Activated CD8-positive, alpha-beta T cell treated with anti-CD3 and anti-CD28 coated beads for 36 hours (primary cell): ENCODE measurements at regions not wholly inside any gene's neighbourhood (a gene's known extent, or its start where the extent isn't known, plus 50 kb on each side); places are given as distances from the start of the nearest gene placed in this dataset.
"Not testable (repeated sequence)": the region's sequence is repeated elsewhere in the genome, so short reads cannot be mapped to it uniquely, and the experiment has no call there.

ENCODE experiments used
- ATAC-seq: fragments of 200-7000 bp; cut with Tn5 transposase; one replicate; pipeline ENCODE4 v1.10.0; 2021; ENCODE audit warnings: mild to moderate bottlenecking, moderate library complexity
- CTCF ChIA-PET: fragments of 350-600 bp; sonication (Branson Sonifier 250); formaldehyde crosslinking; loops from one replicate; lab custom pipeline; 2021; ENCODE audit warnings: antibody characterized with exemption; lab: Charles Lee
- POLR2A ChIA-PET: fragments of 350-600 bp; sonication (Branson Sonifier 250); formaldehyde crosslinking; loops from one replicate; lab custom pipeline; 2021; ENCODE audit warnings: antibody characterized with exemption; lab: Charles Lee
- DNase-seq: peaks from one replicate; pipeline ENCODE4 v3.0.0-alpha.2; 2020
- H3K27ac Mint-ChIP-seq: one replicate; pipeline ENCODE4 v1.8.0; 2021; ENCODE audit warnings: mild to moderate bottlenecking, mixed read lengths
- H3K27me3 Mint-ChIP-seq: one replicate; pipeline ENCODE4 v1.8.0; 2021; ENCODE audit warnings: mixed read lengths
- H3K36me3 Mint-ChIP-seq: one replicate; pipeline ENCODE4 v1.8.0; 2021; ENCODE audit warnings: low read depth, mixed read lengths
- H3K4me1 Mint-ChIP-seq: one replicate; pipeline ENCODE4 v1.8.0; 2021; ENCODE audit warnings: low read depth, mixed read lengths
- H3K4me3 Mint-ChIP-seq: one replicate; pipeline ENCODE4 v1.8.0; 2021; ENCODE audit warnings: mild to moderate bottlenecking, moderate library complexity, mixed read lengths
- H3K9me3 Mint-ChIP-seq: one replicate; pipeline ENCODE4 v1.8.0; 2021; ENCODE audit warnings: mixed read lengths
- intact Hi-C: fragments of 100-400 bp; cut with micrococcal nuclease; formaldehyde crosslinking; loops from one replicate; pipeline ENCODE4 v1.10.0; 2022
- TF ChIP-seq, protein P1 (sequence below): fragments of 200-600 bp; IDR thresholded peaks from one replicate; pipeline ENCODE4 v1.8.0; 2022; ENCODE audit warnings: antibody characterized with exemption, mild to moderate bottlenecking

DNA sequence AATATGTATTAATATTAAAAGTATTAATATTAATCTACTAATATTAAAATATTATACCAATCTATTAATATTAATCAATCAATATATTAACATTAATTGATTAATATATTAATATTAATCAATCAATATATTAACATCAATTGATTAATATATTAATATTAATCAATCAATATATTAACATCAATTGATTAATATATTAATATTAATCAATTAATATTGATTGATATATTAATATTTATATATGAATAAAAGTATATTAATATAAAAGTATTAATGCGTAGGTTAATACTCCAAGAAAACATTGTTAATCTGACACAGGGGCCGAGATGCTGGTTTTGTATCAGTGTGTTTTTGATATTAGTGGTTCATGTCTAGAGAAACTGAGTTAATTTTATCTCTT is 1430.1 kb upstream of the SEL1L start:
- no peak overlapping the region for H3K4me3 Mint-ChIP-seq
- no peaks in the 10 kb centered on the region for H3K36me3 Mint-ChIP-seq
- ATAC-seq (no peak), DNase-seq (no peak)
- CTCF ChIA-PET, result no interaction called here
- POLR2A ChIA-PET, result no interaction called here
- intact Hi-C loops, result no loop called here
- no peak overlapping the region for H3K27ac Mint-ChIP-seq
- H3K4me1 Mint-ChIP-seq, result no peaks in the 10 kb centered on the region
- TF ChIP-seq, protein P1, sequence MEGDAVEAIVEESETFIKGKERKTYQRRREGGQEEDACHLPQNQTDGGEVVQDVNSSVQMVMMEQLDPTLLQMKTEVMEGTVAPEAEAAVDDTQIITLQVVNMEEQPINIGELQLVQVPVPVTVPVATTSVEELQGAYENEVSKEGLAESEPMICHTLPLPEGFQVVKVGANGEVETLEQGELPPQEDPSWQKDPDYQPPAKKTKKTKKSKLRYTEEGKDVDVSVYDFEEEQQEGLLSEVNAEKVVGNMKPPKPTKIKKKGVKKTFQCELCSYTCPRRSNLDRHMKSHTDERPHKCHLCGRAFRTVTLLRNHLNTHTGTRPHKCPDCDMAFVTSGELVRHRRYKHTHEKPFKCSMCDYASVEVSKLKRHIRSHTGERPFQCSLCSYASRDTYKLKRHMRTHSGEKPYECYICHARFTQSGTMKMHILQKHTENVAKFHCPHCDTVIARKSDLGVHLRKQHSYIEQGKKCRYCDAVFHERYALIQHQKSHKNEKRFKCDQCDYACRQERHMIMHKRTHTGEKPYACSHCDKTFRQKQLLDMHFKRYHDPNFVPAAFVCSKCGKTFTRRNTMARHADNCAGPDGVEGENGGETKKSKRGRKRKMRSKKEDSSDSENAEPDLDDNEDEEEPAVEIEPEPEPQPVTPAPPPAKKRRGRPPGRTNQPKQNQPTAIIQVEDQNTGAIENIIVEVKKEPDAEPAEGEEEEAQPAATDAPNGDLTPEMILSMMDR, result no peak
- H3K9me3 Mint-ChIP-seq, result peaks cover 4% of the 10 kb centered on the region
- no peaks in the 10 kb centered on the region for H3K27me3 Mint-ChIP-seq

GRCh38 chr14:82987502-82988124 is 1454.0 kb upstream of the SEL1L start:
- ChIA-PET POLR2A (no interaction called here), CTCF (no interaction called here)
- Mint-ChIP-seq H3K4me1 (no peaks in the 10 kb centered on the region), H3K27ac (no peak overlapping the region), H3K36me3 (no peaks in the 10 kb centered on the region), H3K27me3 (no peaks in the 10 kb centered on the region), H3K4me3 (no peak overlapping the region), H3K9me3 (peaks cover 6% of the 10 kb centered on the region)
- DNase-seq (no peak), ATAC-seq (no peak)
- intact Hi-C loops, result no loop called here
- TF ChIP-seq, protein P1, result no peak

DNA sequence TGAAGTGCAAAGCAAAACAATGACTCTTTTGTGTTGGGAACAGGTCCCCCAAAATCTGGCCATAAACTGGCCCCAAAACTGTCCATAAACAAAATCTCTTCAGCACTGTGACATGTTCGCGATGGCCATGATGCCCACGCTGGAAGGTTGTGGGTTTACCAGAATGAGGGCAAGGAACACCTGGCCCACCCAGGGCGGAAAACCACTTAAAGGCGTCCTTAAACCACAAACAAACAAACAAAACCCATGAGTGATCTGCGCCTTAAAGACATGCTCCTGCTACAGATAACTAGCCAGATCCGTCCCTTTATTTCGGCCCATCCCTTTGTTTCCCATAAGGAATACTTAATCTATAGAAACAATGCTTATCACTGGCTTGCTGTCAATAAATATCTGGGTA is 1460.9 kb upstream of the SEL1L start:
- H3K27me3 Mint-ChIP-seq, H3K36me3 Mint-ChIP-seq, POLR2A ChIA-PET, intact Hi-C loops, H3K4me3 Mint-ChIP-seq, DNase-seq, H3K27ac Mint-ChIP-seq, CTCF ChIA-PET, H3K4me1 Mint-ChIP-seq, H3K9me3 Mint-ChIP-seq, ATAC-seq: not testable (repeated sequence)

DNA sequence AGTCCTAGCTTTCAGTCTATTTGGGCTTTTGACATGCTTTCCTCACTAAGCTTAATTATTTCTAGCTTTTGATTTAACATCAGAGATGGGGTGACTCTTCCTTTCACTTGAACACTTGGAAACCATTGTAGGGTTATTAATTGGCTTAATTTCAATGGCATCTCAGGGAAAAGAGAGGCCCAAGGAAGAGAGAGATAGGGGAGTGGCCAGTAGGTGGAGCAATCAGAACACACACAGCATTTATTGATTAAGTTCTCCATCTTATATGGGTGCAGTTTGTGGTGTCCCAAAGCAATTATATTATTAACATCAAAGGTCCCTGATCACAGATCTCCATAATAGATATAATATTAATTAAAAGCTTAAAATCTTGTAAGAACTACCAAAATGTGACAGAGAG is 1466.1 kb upstream of the SEL1L start:
- intact Hi-C loops, result no loop called here
- Mint-ChIP-seq H3K4me3 (no peak overlapping the region), H3K27me3 (no peaks in the 10 kb centered on the region), H3K4me1 (no peaks in the 10 kb centered on the region), H3K9me3 (peaks cover 8% of the 10 kb centered on the region), H3K36me3 (no peaks in the 10 kb centered on the region), H3K27ac (no peak overlapping the region)
- no peak for DNase-seq
- no peak for ATAC-seq
- CTCF ChIA-PET, result no interaction called here
- TF ChIP-seq, protein P1, result no peak
- POLR2A ChIA-PET, result no interaction called here

GRCh38 chr14:83004456-83005006 is 1470.9 kb upstream of the SEL1L start:
- H3K9me3 Mint-ChIP-seq, result peaks cover 17% of the 10 kb centered on the region
- ATAC-seq, result no peak
- ChIA-PET CTCF (no interaction called here), POLR2A (no interaction called here)
- no peaks in the 10 kb centered on the region for H3K36me3 Mint-ChIP-seq
- H3K4me1 Mint-ChIP-seq, result no peaks in the 10 kb centered on the region
- H3K27ac Mint-ChIP-seq, result no peak overlapping the region
- DNase-seq, result no peak
- TF ChIP-seq, protein P1, result no peak
- H3K4me3 Mint-ChIP-seq, result no peak overlapping the region
- no peaks in the 10 kb centered on the region for H3K27me3 Mint-ChIP-seq
- intact Hi-C loops, result no loop called here
